Smooth muscle cell (in vitro differentiated cells): ENCODE measurements at regions not wholly inside any gene's neighbourhood (a gene's known extent, or its start where the extent isn't known, plus 50 kb on each side); places are given as distances from the start of the nearest gene placed in this dataset.
A peak's percentile ranks its signal among the peaks of the same experiment; 100 is the strongest.

ENCODE experiments used
- DNase-seq: peaks from one replicate; lab custom pipeline; 2025; ENCODE audit not compliant: unreplicated experiment; lab: John Stamatoyannopoulos, UW
- H2AFZ ChIP-seq: fragments of 200-600 bp; sonication (generic); 2 replicates; pipeline ENCODE4 v1.6.0; 2016; ENCODE audit warnings: antibody characterized with exemption, low read depth, mild to moderate bottlenecking
- H3F3A ChIP-seq: fragments of 200-600 bp; sonication (generic); 2 replicates; pipeline ENCODE4 v1.6.0; 2017; ENCODE audit warnings: antibody characterized with exemption, low read depth
- H3K27ac ChIP-seq: fragments of 200-600 bp; sonication (generic); 2 replicates; pipeline ENCODE4 v1.5.1; 2016; ENCODE audit warnings: low read depth, mild to moderate bottlenecking
- H3K27me3 ChIP-seq: fragments of 200-600 bp; sonication (generic); 2 replicates; pipeline ENCODE4 v1.6.1; 2016; ENCODE audit warnings: low read depth, mild to moderate bottlenecking
- H3K36me3 ChIP-seq: fragments of 200-600 bp; sonication (generic); 2 replicates; pipeline ENCODE4 v1.5.1; 2016; ENCODE audit warnings: low read depth
- H3K4me1 ChIP-seq: fragments of 200-600 bp; sonication (generic); 2 replicates; pipeline ENCODE4 v1.5.1; 2016; ENCODE audit warnings: low read depth
- H3K4me2 ChIP-seq: fragments of 200-600 bp; sonication (generic); 2 replicates; pipeline ENCODE4 v1.6.0; 2016; ENCODE audit warnings: mild to moderate bottlenecking
- H3K4me3 ChIP-seq: fragments of 200-600 bp; sonication (generic); 2 replicates; pipeline ENCODE4 v1.5.1; 2016; ENCODE audit warnings: mild to moderate bottlenecking
- H3K79me2 ChIP-seq: fragments of 200-600 bp; sonication (generic); 2 replicates; pipeline ENCODE4 v1.6.0; 2016; ENCODE audit warnings: low read depth, mild to moderate bottlenecking
- H3K9ac ChIP-seq: fragments of 200-600 bp; sonication (generic); 2 replicates; pipeline ENCODE4 v1.6.0; 2016; ENCODE audit warnings: low read depth
- H3K9me3 ChIP-seq: fragments of 200-600 bp; sonication (generic); replicated peaks from 2 replicates; pipeline ENCODE4 v1.5.1; 2016; ENCODE audit warnings: low read depth
- H4K20me1 ChIP-seq: fragments of 200-600 bp; sonication (generic); 2 replicates; pipeline ENCODE4 v1.6.0; 2016; ENCODE audit warnings: low read depth
- WGBS: methylation state at CpG from one replicate; pipeline ENCODE4 v1.1.7; 2016; ENCODE audit warnings: low lambda C conversion rate; 5-methylcytosine and 5-hydroxymethylcytosine counted together
- TF ChIP-seq, protein P1 (sequence below): fragments of 200-600 bp; sonication (generic); IDR thresholded peaks from 2 replicates; pipeline ENCODE4 v1.5.1; 2017; ENCODE audit warnings: borderline replicate concordance, mild to moderate bottlenecking, antibody characterized with exemption; ENCODE audit not compliant: insufficient read depth, poor library complexity, severe bottlenecking

DNA sequence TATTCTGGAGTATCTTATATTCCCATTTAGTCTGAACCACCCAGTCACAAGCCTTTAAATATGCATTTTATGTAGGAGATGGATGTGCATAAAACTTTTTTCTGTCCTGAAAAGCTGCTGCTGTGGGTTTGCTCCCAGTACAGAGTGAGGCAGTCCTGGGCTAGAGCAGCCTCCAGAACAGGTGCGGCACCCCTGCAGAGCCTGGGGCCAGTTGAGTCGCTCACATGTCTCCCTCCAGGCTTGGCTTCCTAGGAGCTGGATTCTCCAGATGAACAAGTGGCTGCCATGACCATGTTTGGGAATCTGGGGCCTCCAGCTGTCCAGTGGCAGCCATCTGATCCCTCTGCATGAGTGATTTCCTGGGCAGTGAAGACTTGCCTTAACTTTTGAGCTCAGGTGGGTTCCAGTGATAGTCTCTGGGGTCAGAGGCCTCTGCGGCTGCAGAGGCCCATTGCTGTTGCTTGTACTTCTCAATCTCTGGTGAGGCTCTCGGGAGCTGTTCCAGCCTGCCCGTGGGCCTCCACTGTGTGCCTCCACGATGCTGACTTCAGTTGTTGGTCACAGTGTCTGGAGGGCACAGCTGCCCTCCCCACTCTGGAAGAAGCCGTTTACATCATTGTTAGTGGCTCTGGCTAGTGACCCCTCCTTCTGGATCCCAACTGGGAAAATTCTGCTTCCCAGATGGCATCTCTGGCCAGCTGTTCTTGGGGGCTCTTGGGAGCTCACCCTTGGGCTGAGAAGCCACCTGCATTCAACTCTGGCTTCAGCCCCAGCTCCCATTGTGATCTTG lies 120.4 kb downstream of the EMX2 start:
- Histone ChIP-seq H3F3A (no peaks in the 10 kb centered on the region), H3K4me2 (no peak overlapping the region), H3K36me3 (no peaks in the 10 kb centered on the region), H3K4me3 (no peak overlapping the region), H4K20me1 (no peaks in the 10 kb centered on the region), H3K27me3 (no peaks in the 10 kb centered on the region), H3K79me2 (no peaks in the 10 kb centered on the region), H3K9ac (peak overlapping the region; percentile 85), H3K4me1 (no peaks in the 10 kb centered on the region), H2AFZ (no peak overlapping the region), H3K27ac (peak overlapping the region; percentile 77), H3K9me3 (no peaks in the 10 kb centered on the region)
- DNase-seq, result no peak
- TF ChIP-seq, protein P1, sequence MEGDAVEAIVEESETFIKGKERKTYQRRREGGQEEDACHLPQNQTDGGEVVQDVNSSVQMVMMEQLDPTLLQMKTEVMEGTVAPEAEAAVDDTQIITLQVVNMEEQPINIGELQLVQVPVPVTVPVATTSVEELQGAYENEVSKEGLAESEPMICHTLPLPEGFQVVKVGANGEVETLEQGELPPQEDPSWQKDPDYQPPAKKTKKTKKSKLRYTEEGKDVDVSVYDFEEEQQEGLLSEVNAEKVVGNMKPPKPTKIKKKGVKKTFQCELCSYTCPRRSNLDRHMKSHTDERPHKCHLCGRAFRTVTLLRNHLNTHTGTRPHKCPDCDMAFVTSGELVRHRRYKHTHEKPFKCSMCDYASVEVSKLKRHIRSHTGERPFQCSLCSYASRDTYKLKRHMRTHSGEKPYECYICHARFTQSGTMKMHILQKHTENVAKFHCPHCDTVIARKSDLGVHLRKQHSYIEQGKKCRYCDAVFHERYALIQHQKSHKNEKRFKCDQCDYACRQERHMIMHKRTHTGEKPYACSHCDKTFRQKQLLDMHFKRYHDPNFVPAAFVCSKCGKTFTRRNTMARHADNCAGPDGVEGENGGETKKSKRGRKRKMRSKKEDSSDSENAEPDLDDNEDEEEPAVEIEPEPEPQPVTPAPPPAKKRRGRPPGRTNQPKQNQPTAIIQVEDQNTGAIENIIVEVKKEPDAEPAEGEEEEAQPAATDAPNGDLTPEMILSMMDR, result no peak
- 93% methylated on average over 7 of the region's 7 CpGs for WGBS

- WGBS, result 7% methylated on average over 2 of the region's 2 CpGs
- Histone ChIP-seq H3K27ac (peak overlapping the region; percentile 77), H3K27me3 (no peaks in the 10 kb centered on the region), H3K79me2 (no peaks in the 10 kb centered on the region), H3K9me3 (no peaks in the 10 kb centered on the region), H2AFZ (no peak overlapping the region), H3K4me3 (no peak overlapping the region), H3F3A (no peaks in the 10 kb centered on the region), H3K36me3 (no peaks in the 10 kb centered on the region), H3K9ac (peak overlapping the region; percentile 85), H4K20me1 (no peaks in the 10 kb centered on the region), H3K4me1 (no peaks in the 10 kb centered on the region), H3K4me2 (no peak overlapping the region)
- no peak for DNase-seq
- TF ChIP-seq, protein P1, result no peak
Measured at GRCh38 chr10:117663750-117664149, 121.2 kb downstream of the EMX2 start.

GRCh38 chr10:117664288-117664687 lies 121.7 kb downstream of the EMX2 start:
- H3K4me2 ChIP-seq, result no peak overlapping the region
- WGBS, result 86% methylated on average over 5 of the region's 5 CpGs
- no peak overlapping the region for H3K4me3 ChIP-seq
- H3K9ac ChIP-seq, result no peak overlapping the region
- no peak overlapping the region for H2AFZ ChIP-seq
- TF ChIP-seq, protein P1, result no peak
- no peaks in the 10 kb centered on the region for H3F3A ChIP-seq
- no peaks in the 10 kb centered on the region for H3K79me2 ChIP-seq
- no peak for DNase-seq
- H3K9me3 ChIP-seq, result no peaks in the 10 kb centered on the region
- no peaks in the 10 kb centered on the region for H3K4me1 ChIP-seq
- H4K20me1 ChIP-seq, result no peaks in the 10 kb centered on the region
- no peaks in the 10 kb centered on the region for H3K27me3 ChIP-seq
- H3K27ac ChIP-seq, result peak overlapping the region; percentile 77
- H3K36me3 ChIP-seq, result no peaks in the 10 kb centered on the region

DNA sequence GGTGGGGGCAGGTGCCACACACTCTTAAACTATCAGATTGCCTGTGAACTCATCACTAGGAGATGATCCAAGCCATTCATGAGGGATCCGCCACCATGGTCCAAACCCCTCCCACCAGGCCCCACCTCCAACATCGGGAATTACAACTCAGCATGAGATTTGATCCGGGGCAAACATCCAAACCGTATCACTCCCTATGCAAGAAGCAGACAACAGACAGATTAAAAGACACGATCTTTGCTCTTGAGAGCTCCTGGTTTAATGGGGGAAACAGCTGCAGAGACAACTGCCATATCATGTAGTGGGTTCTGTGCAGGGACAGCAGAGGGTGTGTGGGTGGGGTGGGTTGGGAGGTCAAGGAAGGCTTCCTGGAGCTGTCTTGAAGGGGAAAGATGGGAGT lies 123.6 kb downstream of the EMX2 start:
- Histone ChIP-seq H3K36me3 (no peaks in the 10 kb centered on the region), H3K4me3 (no peak overlapping the region), H3K9me3 (no peaks in the 10 kb centered on the region), H3K79me2 (no peaks in the 10 kb centered on the region), H3K4me1 (no peaks in the 10 kb centered on the region), H2AFZ (no peak overlapping the region), H4K20me1 (no peaks in the 10 kb centered on the region), H3F3A (no peaks in the 10 kb centered on the region), H3K9ac (no peak overlapping the region), H3K4me2 (no peak overlapping the region), H3K27ac (no peak overlapping the region), H3K27me3 (no peaks in the 10 kb centered on the region)
- TF ChIP-seq, protein P1, result no peak
- WGBS, result 72% methylated on average over 5 of the region's 5 CpGs
- DNase-seq, result no peak
